ENCODE measurements at regions not wholly inside any gene's neighbourhood (a gene's known extent, or its start where the extent isn't known, plus 50 kb on each side); places are given as distances from the start of the nearest gene placed in this dataset.

- TF ChIP-seq ZNF274 (IDR thresholded peaks at IDR 0.05; ENCODE audit: low read depth, low read length) (no peak), SUZ12 (IDR thresholded peaks at IDR 0.05; ENCODE audit: extremely low read depth, insufficient read depth, insufficient read length) (no peak)
Measured at GRCh38 chr4:138898282-138898681, 117.3 kb upstream of the NOCT start.
